GM10248 (cell line): ENCODE measurements at regions not wholly inside any gene's neighbourhood (a gene's known extent, or its start where the extent isn't known, plus 50 kb on each side); places are given as distances from the start of the nearest gene placed in this dataset.
A peak's percentile ranks its signal among the peaks of the same experiment; 100 is the strongest.

Experiments used
- CTCF ChIA-PET: fragments of 300-600 bp; sonication (Branson Sonifier 250); formaldehyde crosslinking; extraction: SDS; loops from one replicate; lab custom pipeline; 2021; ENCODE audit warnings: antibody characterized with exemption; lab: Yijun Ruan, JAX
- POLR2A ChIA-PET: fragments of 350-650 bp; sonication (Branson Sonifier 250); formaldehyde crosslinking; extraction: SDS; loops from one replicate; lab custom pipeline; 2020; ENCODE audit warnings: antibody characterized with exemption; lab: Yijun Ruan, JAX
- DNase-seq: peaks from one replicate; pipeline ENCODE4 v3.0.0; 2012; ENCODE audit errors: extremely low spot score
- TF ChIP-seq, protein P1 (sequence below): IDR thresholded peaks from 2 replicates; pipeline ENCODE4 v1.5.1; 2012; ENCODE audit warnings: mild to moderate bottlenecking, low read depth; ENCODE audit errors: extremely low read depth, missing control alignments, control extremely low read depth

DNA sequence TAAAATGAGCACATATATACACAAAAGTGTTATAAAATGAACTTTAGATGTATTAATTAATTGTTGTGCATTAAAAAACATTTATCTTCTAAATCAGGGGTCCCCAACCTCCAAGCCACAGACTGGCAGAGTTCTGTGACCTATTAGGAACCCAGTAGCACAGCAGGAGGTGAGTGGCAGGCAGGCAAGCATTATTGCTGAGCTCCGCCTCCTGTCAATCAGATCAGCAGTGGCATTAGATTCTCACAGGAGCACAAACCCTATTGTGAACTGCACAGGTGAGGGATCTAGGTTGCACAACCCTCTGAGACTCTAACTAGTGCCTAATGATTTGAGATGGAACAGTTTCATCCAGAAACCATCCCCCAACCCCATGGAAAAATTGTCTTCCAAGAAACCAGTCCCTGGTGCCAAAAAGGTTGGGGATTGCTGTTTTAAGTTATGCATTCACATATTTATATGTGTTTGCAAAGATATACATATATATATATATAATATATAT lies 583.7 kb downstream of the KCNJ2 start:
- POLR2A ChIA-PET = no interaction called here
- no peak for DNase-seq
- TF ChIP-seq, protein P1, sequence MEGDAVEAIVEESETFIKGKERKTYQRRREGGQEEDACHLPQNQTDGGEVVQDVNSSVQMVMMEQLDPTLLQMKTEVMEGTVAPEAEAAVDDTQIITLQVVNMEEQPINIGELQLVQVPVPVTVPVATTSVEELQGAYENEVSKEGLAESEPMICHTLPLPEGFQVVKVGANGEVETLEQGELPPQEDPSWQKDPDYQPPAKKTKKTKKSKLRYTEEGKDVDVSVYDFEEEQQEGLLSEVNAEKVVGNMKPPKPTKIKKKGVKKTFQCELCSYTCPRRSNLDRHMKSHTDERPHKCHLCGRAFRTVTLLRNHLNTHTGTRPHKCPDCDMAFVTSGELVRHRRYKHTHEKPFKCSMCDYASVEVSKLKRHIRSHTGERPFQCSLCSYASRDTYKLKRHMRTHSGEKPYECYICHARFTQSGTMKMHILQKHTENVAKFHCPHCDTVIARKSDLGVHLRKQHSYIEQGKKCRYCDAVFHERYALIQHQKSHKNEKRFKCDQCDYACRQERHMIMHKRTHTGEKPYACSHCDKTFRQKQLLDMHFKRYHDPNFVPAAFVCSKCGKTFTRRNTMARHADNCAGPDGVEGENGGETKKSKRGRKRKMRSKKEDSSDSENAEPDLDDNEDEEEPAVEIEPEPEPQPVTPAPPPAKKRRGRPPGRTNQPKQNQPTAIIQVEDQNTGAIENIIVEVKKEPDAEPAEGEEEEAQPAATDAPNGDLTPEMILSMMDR = no peak
- CTCF ChIA-PET = interaction anchor here (0.7 to 0.8 kb wide), 2 partner anchors 9 to 13 kb away, joined by 3 read pairs; no protein-coding TSS in a partner anchor

- TF ChIP-seq, protein P1 = no peak
- ChIA-PET CTCF (interaction anchor here (1.0 to 1.1 kb wide), 3 partner anchors 18 to 707 kb away, joined by 3 read pairs; no protein-coding TSS in a partner anchor), POLR2A (no interaction called here)
- no peak for DNase-seq
Observed at GRCh38 chr17:70763018-70763417, 593.7 kb downstream of the KCNJ2 start.

DNA sequence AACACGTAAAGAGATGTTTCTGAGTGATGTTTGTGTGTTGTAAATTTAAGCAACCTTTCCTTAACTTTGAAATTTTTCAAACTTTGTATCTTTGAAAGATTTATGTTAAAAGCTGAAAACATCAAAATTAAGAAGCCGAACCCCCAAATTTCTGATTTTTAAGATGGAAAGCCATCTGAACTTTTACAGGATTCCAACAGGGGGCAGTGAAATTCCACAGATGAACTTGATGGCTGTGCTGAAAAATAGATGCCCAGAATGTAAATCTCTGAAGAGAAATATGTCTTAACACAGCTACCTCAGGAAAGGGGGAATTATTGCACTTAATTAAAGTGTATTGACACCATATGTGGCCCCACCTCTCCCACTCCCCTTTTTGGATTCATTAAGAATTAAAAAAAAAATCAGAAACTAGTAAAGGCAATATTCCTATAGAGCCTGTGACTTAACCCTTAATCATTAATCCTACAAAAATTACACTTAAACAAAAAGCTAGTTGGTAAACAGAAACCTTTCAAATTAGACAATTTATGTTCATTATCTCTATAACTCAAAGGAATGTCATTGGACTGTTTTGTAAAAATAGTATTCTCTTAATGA lies 597.9 kb downstream of the KCNJ2 start:
- ChIA-PET POLR2A (no interaction called here), CTCF (interaction anchor here (0.6 to 2.4 kb wide), 17 partner anchors 9 to 1792 kb away, joined by 3 to 9 read pairs (median 4); no protein-coding TSS in a partner anchor)
- DNase-seq = peak; percentile 15
- TF ChIP-seq, protein P1 = peak; percentile 50

DNA sequence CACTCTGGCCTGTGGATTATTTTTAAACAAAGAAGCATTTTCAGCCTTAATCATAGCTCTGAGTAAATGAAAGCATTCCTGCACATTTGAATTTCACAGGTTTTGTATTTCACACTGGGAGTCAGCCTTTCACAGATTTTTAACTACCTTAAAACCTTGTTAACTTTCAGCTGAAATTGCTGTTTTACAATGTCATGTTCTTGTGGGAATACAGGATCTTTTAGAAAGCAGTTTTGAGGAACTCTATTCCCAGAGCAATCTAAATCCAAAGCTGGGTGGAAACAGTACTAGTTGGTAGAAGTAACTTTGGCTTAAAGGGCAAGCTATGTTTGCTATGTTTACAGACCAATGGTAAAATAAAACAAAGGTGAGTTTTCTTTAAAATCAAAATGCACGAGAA lies 600.6 kb downstream of the KCNJ2 start:
- TF ChIP-seq, protein P1 = no peak
- DNase-seq = no peak
- POLR2A ChIA-PET = no interaction called here
- CTCF ChIA-PET = interaction anchor here (0.9 to 1.9 kb wide), 4 partner anchors 12 to 1787 kb away, joined by 3 to 6 read pairs (median 4); no protein-coding TSS in a partner anchor

GRCh38 chr17:70771804-70772386 lies 602.6 kb downstream of the KCNJ2 start:
- ChIA-PET POLR2A (no interaction called here), CTCF (interaction anchor here (0.7 to 1.4 kb wide), 2 partner anchors 11 to 12 kb away, joined by 3 read pairs; no protein-coding TSS in a partner anchor)
- no peak for DNase-seq
- TF ChIP-seq, protein P1 = no peak

- ChIA-PET POLR2A (no interaction called here), CTCF (interaction anchor here (1.4 kb wide), 1 partner anchor 12 kb away, joined by 3 read pairs; no protein-coding TSS in a partner anchor)
- no peak for DNase-seq
- TF ChIP-seq, protein P1 = no peak
Observed at GRCh38 chr17:70772761-70773160, 603.4 kb downstream of the KCNJ2 start.
